ENCODE measurements at regions not wholly inside any gene's neighbourhood (a gene's known extent, or its start where the extent isn't known, plus 50 kb on each side); places are given as distances from the start of the nearest gene placed in this dataset.

DNA sequence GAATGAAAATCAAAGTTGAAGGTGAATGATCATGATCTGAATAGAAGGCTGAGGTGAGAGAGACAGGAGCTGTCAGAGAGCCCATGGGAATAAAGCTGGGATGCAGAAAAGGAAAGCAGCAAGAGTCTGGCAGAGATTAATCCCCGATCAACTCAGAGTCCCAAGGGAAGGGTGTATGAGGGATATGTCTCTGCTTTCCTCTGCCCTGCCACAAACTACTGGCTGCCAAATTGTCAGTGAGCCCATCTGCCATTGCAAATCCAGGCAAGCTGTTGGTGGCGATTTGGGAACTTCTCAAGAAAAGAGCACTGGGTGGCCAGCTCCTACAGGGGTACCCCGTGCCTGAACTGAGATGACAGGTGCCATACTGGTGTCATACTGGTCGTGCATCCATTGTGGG lies 705.5 kb upstream of the MAN1A1 start:
- no peak for FAIRE-seq

DNA sequence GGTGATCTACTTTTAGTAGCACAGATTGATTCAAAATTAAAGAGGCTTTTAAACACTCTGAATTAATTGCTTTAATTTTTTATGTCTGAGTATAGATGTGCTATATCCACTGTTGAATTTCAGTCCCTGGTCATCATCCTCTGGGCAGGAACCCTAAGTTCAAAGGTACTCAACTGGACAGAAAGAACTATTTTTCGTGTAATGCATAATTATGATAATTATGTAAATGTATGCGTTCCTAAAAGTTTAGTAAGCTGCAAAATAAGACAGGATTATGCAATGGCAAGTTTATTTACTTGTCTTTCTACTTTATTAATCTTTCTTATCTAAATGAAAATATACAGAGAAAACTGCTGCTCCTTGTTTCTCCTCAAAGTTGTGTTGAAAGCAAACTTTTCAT lies 690.1 kb upstream of the MAN1A1 start:
- FAIRE-seq, result no peak

DNA sequence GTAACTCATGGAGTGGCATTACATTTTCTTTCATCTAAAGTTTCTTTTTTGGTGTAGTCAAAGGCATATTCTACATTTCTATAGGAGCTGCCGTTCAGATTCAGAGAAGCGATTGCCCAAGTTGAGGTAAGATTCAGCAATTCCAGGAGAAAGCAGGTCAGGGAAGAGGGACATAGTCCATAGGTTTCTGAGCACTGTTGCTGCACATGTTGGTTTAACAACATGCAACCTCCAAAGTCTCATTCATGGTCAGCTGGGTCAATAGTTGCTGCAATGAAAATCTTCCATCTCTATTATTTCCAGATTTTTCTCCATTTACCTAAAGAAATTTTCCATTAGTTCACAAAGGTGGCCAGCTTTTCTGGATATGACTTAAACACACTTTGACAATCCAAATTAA lies 682.3 kb upstream of the MAN1A1 start:
- no peak for FAIRE-seq

- FAIRE-seq, result no peak
These were observed 677.2 kb upstream of the MAN1A1 start for GRCh38 chr6:120026791-120027190.

DNA sequence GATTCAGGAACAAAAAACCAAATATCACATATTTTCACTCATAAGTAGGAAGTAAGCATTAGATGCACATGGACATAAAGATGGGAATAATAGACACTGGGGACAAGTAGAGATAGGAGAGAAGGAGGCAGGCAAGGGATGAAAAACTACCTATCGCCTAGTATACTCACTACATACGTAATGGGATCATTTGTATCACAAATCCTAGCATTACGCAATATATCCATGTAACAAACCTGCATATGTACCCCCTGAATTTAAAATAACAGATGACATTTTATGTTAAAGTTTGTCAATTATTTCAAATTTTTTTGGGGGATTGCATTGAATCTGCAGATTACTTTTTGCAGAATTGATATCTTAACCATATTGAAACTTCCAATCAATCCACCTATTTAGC lies 660.5 kb upstream of the MAN1A1 start:
- no peak for FAIRE-seq

- FAIRE-seq, result no peak
These were observed 655.9 kb upstream of the MAN1A1 start for GRCh38 chr6:120005292-120005976.

DNA sequence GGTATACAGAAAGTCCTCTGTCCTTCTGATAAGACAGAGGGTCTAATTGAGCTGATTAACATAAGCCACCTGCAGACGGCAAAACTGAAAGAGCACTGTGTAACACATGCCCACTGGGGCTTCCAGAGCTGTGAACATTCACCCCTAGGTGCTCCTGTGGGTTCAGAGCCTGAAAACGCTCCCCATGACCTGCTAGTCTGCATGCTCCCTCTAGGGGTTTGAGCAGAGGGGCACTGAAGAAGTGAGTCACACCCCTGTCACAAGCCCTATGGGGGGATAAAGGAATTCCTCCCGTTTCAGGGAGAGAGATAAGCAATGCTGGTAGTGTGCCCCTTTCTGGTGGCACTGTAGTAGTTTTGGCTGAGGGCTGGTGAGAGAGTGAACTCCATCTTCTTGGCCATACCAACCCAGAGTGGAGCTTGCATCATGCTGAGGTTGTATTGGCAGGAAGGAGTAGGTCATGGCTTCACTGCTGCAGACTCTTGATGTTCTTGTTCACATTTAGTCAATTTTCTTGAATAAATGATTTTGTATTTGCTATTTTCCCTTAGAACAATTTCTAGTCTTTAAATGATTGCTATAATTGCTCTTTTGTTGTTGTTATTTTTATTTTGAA lies 637.5 kb upstream of the MAN1A1 start:
- no peak for FAIRE-seq

- no peak for FAIRE-seq
These were observed 636.6 kb upstream of the MAN1A1 start for GRCh38 chr6:119985952-119986736.

- no peak for FAIRE-seq
These were observed 631.2 kb upstream of the MAN1A1 start for GRCh38 chr6:119980802-119981201.

- peak; percentile 24 for FAIRE-seq
These were observed 630.3 kb upstream of the MAN1A1 start for GRCh38 chr6:119979862-119980261.

DNA sequence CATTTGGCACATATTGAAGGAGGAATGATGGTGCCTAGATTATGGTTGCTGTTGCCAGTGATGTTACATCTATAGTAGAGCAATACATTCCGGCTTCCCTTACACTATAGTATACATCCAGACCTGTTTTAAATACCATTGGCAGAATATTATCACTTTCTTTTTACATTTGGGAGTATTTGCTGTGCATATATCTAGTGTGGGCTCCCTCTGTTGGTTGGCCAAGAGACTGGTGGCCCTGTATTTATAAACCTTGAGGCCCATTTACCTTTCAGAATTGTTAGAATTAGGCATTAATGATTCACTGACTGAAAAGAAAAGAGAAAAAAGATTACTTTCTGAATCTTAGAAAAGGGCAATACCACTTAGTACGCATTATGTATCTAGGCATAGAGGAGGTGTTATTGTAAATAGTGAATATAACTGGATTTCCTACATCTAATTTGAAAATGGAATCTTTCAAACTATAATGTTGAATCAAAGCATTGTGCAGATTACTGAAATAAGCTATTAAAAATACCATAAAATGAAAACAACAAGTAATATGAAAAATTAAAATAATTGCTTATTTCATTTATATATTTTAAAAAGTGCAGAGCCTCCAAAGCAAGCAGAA lies 628.8 kb upstream of the MAN1A1 start:
- peak; percentile 87 for FAIRE-seq

DNA sequence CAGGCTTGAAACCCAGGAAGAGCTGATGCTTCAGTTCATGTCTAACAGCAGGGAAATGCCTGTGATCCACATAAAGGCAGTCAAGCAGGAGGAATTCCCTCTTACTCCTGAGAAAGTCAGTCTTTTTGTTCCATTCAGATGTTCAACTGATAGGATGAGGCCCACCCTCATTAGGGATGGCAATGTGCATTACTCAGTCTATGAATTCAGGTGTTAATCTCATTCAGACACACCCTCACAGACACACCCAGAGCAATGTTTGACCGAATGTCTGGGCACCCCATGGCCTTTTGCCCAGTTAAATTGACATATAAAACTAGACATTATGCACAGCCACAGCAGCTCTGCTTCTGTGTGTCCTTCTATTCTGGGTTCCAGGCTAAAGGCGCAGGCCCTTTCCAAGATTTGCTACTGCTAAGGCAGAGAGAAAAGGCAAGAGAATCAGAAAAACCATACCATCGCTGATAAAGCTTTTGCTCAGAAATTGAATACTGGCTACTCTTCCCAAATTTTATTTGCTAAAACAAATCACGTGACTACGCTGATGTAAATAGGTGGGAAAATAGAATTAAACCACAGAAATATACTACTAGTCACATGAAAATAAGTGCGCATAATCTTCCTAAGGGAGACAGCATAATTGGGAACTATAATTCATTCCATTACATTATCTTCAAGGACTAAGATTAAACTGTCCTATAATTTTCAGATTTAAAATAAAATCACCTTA lies 625.0 kb upstream of the MAN1A1 start:
- no peak for FAIRE-seq

GRCh38 chr6:119966484-119966883 lies 616.9 kb upstream of the MAN1A1 start:
- FAIRE-seq, result no peak

DNA sequence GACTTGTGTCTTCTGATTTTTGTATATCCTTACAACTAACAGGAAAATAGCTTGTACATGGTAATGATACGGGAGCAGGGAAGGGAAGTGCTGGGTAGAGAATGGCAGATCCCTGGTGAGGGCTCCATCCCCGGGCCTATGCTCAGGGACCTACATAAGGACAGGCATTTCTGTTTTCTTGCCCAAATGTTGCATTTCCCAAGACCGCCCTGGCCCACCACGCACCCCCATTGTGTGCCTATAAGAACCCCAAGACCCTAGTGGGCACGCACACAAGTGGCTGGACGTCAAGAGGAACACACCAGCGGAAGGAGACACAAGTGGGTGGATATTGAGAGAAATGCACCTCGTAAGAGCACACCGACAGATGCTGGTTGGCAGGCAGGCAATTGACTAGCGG lies 616.3 kb upstream of the MAN1A1 start:
- FAIRE-seq, result no peak

GRCh38 chr6:119965008-119965407 lies 615.4 kb upstream of the MAN1A1 start:
- FAIRE-seq, result no peak

- FAIRE-seq, result no peak
These were observed 612.9 kb upstream of the MAN1A1 start for GRCh38 chr6:119962505-119962904.

DNA sequence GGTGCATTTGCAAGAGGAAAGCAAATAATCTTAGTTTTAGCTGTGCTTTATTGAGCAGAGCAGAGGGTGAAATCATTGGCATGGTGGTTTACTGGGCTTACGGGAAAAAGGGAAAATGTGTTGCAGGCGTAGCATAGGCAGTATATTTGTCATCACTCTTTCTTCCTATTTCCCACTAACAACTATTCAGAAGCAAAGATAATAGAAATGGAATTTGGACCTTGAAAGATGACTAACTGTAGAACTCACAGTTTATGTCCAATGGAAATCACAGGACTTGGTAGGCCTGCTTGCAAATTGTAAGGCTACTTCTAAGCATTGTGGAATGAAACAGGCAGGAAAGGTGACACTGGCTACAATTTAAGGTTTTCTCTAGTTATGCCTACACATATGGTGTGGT lies 611.9 kb upstream of the MAN1A1 start:
- FAIRE-seq, result no peak

- no peak for FAIRE-seq
These were observed 610.9 kb upstream of the MAN1A1 start for GRCh38 chr6:119960456-119960855.

- FAIRE-seq, result no peak
These were observed 610.5 kb upstream of the MAN1A1 start for GRCh38 chr6:119960036-119960435.

DNA sequence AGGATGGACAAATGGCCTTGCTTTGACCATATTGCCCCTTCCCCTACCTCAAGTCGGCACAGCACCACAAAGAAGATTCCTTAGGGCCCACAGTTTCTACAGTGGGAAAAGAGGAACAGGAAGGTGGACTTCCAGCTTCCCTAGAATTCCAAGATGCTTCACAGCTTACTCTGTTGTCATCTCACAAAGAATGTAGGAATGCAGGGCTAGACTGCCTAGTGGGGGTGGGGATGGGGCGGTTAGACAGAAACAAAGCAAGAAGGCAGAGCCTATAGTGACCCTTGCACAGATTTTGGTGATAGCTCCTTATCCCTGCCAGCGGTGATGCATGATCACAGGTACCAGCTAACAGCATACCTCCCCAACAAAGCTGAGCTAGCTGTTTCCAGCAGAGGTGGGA lies 607.6 kb upstream of the MAN1A1 start:
- FAIRE-seq, result no peak

DNA sequence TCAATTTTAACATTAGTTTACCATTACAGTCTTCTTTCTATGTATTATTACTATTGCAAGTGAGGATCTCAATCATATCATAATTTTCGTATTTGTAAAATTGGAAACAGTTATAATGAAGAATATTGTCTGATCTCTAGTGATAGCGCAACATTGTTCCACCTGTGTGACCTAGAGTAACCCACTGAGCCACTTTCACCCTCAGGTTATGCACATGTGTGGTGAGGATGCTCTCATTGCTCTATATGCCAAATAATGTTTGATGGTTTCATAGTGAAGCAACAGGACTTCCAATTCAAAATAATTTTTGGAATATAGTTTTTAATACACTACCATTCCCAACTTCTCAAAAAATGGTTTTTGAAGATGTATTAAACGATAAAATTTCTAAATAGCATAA lies 603.1 kb upstream of the MAN1A1 start:
- FAIRE-seq, result no peak

DNA sequence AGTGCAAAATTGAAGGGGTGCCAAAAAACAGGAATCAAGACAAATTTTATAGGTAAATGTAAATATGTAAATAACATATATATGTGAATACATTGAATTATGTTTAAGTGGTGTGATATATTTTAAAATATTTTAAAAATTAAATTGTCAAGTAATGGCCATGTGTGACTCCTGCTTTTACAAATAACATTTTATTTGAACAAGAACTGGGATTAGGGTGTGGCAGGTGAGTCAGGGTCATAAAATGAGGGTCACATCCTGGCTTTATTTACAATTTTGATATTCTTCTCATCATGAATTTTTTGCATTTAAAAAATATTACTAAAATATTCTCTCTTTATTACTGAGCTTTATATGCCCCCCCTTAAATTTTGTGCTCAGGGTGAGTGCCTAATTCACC lies 601.1 kb upstream of the MAN1A1 start:
- no peak for FAIRE-seq
